ENCODE measurements at regions not wholly inside any gene's neighbourhood (a gene's known extent, or its start where the extent isn't known, plus 50 kb on each side); places are given as distances from the start of the nearest gene placed in this dataset.

DNA sequence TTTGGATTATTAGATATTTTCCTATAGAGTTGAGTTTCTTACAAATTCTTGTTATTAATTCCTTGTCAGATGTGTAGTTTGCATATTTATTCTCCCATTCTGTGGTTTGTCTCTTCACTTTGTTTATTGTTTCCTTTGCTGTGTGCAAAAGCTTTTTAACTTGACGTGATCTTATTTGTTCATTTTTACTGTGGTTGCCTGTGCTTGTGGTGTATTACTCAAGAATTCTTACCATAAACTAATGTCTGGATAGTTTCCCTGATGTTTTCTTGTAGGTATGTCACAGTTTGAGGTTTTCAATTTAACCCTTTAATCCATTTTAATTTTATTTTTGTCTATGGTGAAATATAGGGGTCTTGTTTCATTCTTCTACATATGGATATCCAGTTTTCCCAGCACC, 72.1 kb upstream of the LHX8 start:
- TF ChIP-seq, protein P1, sequence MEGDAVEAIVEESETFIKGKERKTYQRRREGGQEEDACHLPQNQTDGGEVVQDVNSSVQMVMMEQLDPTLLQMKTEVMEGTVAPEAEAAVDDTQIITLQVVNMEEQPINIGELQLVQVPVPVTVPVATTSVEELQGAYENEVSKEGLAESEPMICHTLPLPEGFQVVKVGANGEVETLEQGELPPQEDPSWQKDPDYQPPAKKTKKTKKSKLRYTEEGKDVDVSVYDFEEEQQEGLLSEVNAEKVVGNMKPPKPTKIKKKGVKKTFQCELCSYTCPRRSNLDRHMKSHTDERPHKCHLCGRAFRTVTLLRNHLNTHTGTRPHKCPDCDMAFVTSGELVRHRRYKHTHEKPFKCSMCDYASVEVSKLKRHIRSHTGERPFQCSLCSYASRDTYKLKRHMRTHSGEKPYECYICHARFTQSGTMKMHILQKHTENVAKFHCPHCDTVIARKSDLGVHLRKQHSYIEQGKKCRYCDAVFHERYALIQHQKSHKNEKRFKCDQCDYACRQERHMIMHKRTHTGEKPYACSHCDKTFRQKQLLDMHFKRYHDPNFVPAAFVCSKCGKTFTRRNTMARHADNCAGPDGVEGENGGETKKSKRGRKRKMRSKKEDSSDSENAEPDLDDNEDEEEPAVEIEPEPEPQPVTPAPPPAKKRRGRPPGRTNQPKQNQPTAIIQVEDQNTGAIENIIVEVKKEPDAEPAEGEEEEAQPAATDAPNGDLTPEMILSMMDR (optimal IDR thresholded peaks at IDR 0.05 in 1 of 3, IDR thresholded peaks at IDR 0.05 in 1 of 3, conservative IDR thresholded peaks at IDR 0.05 in 1 of 3; ENCODE audit: extremely low read depth in 1 of 3, insufficient read depth in 2 of 3, low read length in 3 of 3): no peak
- no peak for TF ChIP-seq EZH2 (IDR thresholded peaks at IDR 0.05; ENCODE audit: low read length)
